NCI-H748 treated with DMSO at 0.1 percent for 48 hours (cell line): ENCODE measurements at regions not wholly inside any gene's neighbourhood (a gene's known extent, or its start where the extent isn't known, plus 50 kb on each side); places are given as distances from the start of the nearest gene placed in this dataset.
"Not testable (repeated sequence)": the region's sequence is repeated elsewhere in the genome, so short reads cannot be mapped to it uniquely, and the experiment has no call there.

ENCODE experiments used
- DNase-seq: peaks from one replicate; lab custom pipeline; 2025; lab: John Stamatoyannopoulos, UW

- DNase-seq: not testable (repeated sequence)
Measured at GRCh38 chr3:144023543-144023942, 51.9 kb downstream of the DIPK2A start.

- no peak for DNase-seq
Measured at GRCh38 chr3:144028798-144029411, 57.3 kb downstream of the DIPK2A start.

- DNase-seq: no peak
Measured at GRCh38 chr3:144029769-144030168, 58.1 kb downstream of the DIPK2A start.

GRCh38 chr3:144031938-144032337 lies 60.3 kb downstream of the DIPK2A start:
- no peak for DNase-seq

GRCh38 chr3:144032531-144033239 lies 61.1 kb downstream of the DIPK2A start:
- DNase-seq: no peak

- no peak for DNase-seq
Measured at GRCh38 chr3:144033240-144033589, 61.6 kb downstream of the DIPK2A start.

- no peak for DNase-seq
Measured at GRCh38 chr3:144033863-144034262, 62.2 kb downstream of the DIPK2A start.

GRCh38 chr3:144034715-144035290 lies 63.2 kb downstream of the DIPK2A start:
- DNase-seq: no peak

- no peak for DNase-seq
Measured at GRCh38 chr3:144036498-144036897, 64.9 kb downstream of the DIPK2A start.

GRCh38 chr3:144039661-144040060 lies 68.0 kb downstream of the DIPK2A start:
- no peak for DNase-seq

- DNase-seq: no peak
Measured at GRCh38 chr3:144041960-144042556, 70.4 kb downstream of the DIPK2A start.

- DNase-seq: no peak
Measured at GRCh38 chr3:144045766-144046165, 74.1 kb downstream of the DIPK2A start.

- no peak for DNase-seq
Measured at GRCh38 chr3:144049374-144049773, 77.8 kb downstream of the DIPK2A start.

- DNase-seq: no peak
Measured at GRCh38 chr3:144051211-144051610, 79.6 kb downstream of the DIPK2A start.

- no peak for DNase-seq
Measured at GRCh38 chr3:144052275-144052674, 80.7 kb downstream of the DIPK2A start.

- no peak for DNase-seq
Measured at GRCh38 chr3:144053121-144053520, 81.5 kb downstream of the DIPK2A start.

- DNase-seq: no peak
Measured at GRCh38 chr3:144054766-144055165, 83.1 kb downstream of the DIPK2A start.

- DNase-seq: no peak
Measured at GRCh38 chr3:144055604-144056003, 84.0 kb downstream of the DIPK2A start.

- no peak for DNase-seq
Measured at GRCh38 chr3:144058713-144059112, 87.1 kb downstream of the DIPK2A start.

GRCh38 chr3:144059481-144059880 lies 87.9 kb downstream of the DIPK2A start:
- DNase-seq: no peak

GRCh38 chr3:144060881-144061280 lies 89.3 kb downstream of the DIPK2A start:
- DNase-seq: no peak

- no peak for DNase-seq
Measured at GRCh38 chr3:144063306-144063705, 91.7 kb downstream of the DIPK2A start.

GRCh38 chr3:144067059-144067458 lies 95.4 kb downstream of the DIPK2A start:
- DNase-seq: no peak
